WTC11 (cell line): ENCODE measurements at regions not wholly inside any gene's neighbourhood (a gene's known extent, or its start where the extent isn't known, plus 50 kb on each side); places are given as distances from the start of the nearest gene placed in this dataset.
"Not testable (repeated sequence)": the region's sequence is repeated elsewhere in the genome, so short reads cannot be mapped to it uniquely, and the experiment has no call there.

Source experiments
- ATAC-seq: fragments of 200-7000 bp; cut with Tn5 transposase; 2 replicates; pipeline ENCODE4 v1.10.0; 2021; ENCODE audit warnings: mild to moderate bottlenecking, moderate library complexity
- CTCF ChIA-PET: fragments of 300-600 bp; sonication (Branson Sonifier 250); formaldehyde crosslinking; loops from one replicate; lab custom pipeline; 2021; ENCODE audit warnings: antibody characterized with exemption; lab: Charles Lee
- POLR2A ChIA-PET: fragments of 350-600 bp; sonication (Branson Sonifier 250); formaldehyde crosslinking; loops from one replicate; lab custom pipeline; 2021; ENCODE audit warnings: antibody characterized with exemption; lab: Charles Lee
- DNase-seq: peaks from one replicate; pipeline ENCODE4 v3.0.0; 2021; ENCODE audit warnings: low spot score
- H3K27ac Mint-ChIP-seq: 2 replicates; pipeline ENCODE4 v1.8.0; 2021; ENCODE audit warnings: mixed read lengths
- H3K27me3 Mint-ChIP-seq: 2 replicates; pipeline ENCODE4 v1.8.0; 2021; ENCODE audit warnings: low read depth, mild to moderate bottlenecking, moderate library complexity, mixed read lengths
- H3K36me3 Mint-ChIP-seq: 2 replicates; pipeline ENCODE4 v1.8.0; 2021; ENCODE audit warnings: mixed read lengths
- H3K4me1 Mint-ChIP-seq: 2 replicates; pipeline ENCODE4 v1.8.0; 2022; ENCODE audit warnings: mixed read lengths
- H3K4me3 Mint-ChIP-seq: 2 replicates; pipeline ENCODE4 v1.8.0; 2021; ENCODE audit warnings: mild to moderate bottlenecking, moderate library complexity, mixed read lengths
- H3K9me3 Mint-ChIP-seq: 2 replicates; pipeline ENCODE4 v1.8.0; 2021; ENCODE audit warnings: mixed read lengths
- ATF1 ChIP-seq: sonication (generic); formaldehyde crosslinking; IDR thresholded peaks from 2 replicates; pipeline ENCODE4 v1.8.1; 2023; ENCODE audit warnings: mild to moderate bottlenecking, moderate library complexity, missing genetic modification reagents
- CBFB ChIP-seq: sonication (generic); formaldehyde crosslinking; IDR thresholded peaks from 2 replicates; pipeline ENCODE4 v1.8.1; 2022; ENCODE audit warnings: mild to moderate bottlenecking, low read depth, missing genetic modification reagents
- EMX1 ChIP-seq: fragments of 250-450 bp; sonication (Bioruptor Pico); IDR thresholded peaks from 2 replicates; pipeline ENCODE4 v1.8.0; 2021; ENCODE audit warnings: mild to moderate bottlenecking
- GTF2I ChIP-seq: fragments of 250-450 bp; sonication (Bioruptor Pico); conservative IDR thresholded peaks from 2 replicates; pipeline ENCODE4 v1.4.0; 2021; ENCODE audit warnings: mild to moderate bottlenecking
- KAT7 ChIP-seq: sonication (generic); formaldehyde crosslinking; IDR thresholded peaks from 2 replicates; pipeline ENCODE4 v1.8.1; 2023; ENCODE audit warnings: missing genetic modification reagents, mild to moderate bottlenecking, borderline replicate concordance
- MYBL2 ChIP-seq: sonication (generic); formaldehyde crosslinking; IDR thresholded peaks from 2 replicates; pipeline ENCODE4 v1.8.1; 2023; ENCODE audit warnings: mild to moderate bottlenecking, moderate library complexity, missing genetic modification reagents
- NFE2L1 ChIP-seq: sonication (generic); formaldehyde crosslinking; IDR thresholded peaks from 2 replicates; pipeline ENCODE4 v1.8.1; 2023; ENCODE audit warnings: missing genetic modification reagents
- NR3C1 ChIP-seq: sonication (generic); formaldehyde crosslinking; conservative IDR thresholded peaks from 2 replicates; pipeline ENCODE4 v1.8.1; 2023; ENCODE audit warnings: low read depth, mild to moderate bottlenecking, missing genetic modification reagents
- SMAD3 ChIP-seq: sonication (generic); formaldehyde crosslinking; IDR thresholded peaks from 2 replicates; pipeline ENCODE4 v1.8.0; 2022; ENCODE audit warnings: missing genetic modification reagents, mild to moderate bottlenecking, borderline replicate concordance
- TCF7 ChIP-seq: sonication (generic); formaldehyde crosslinking; IDR thresholded peaks from 2 replicates; pipeline ENCODE4 v1.8.0; 2022; ENCODE audit warnings: mild to moderate bottlenecking, low read depth, missing genetic modification reagents, moderate library complexity
- ZNF423 ChIP-seq: fragments of 250-450 bp; sonication (Bioruptor Pico); IDR thresholded peaks from 2 replicates; pipeline ENCODE4 v2.1.2; 2022; ENCODE audit warnings: mild to moderate bottlenecking, moderate library complexity
- TF ChIP-seq, protein P1 (sequence below): sonication (generic); formaldehyde crosslinking; IDR thresholded peaks from 2 replicates; pipeline ENCODE4 v1.8.0; 2023; ENCODE audit warnings: mild to moderate bottlenecking, missing genetic modification reagents
- TF ChIP-seq, protein P2 (sequence below): sonication (generic); formaldehyde crosslinking; IDR thresholded peaks from 2 replicates; pipeline ENCODE4 v1.8.1; 2023; ENCODE audit warnings: mild to moderate bottlenecking, moderate library complexity, missing genetic modification reagents
- TF ChIP-seq, protein P3 (sequence below): fragments of 250-450 bp; sonication (Bioruptor Pico); IDR thresholded peaks from 2 replicates; pipeline ENCODE4 v1.9.0; 2021; ENCODE audit warnings: moderate library complexity, mild to moderate bottlenecking, inconsistent platforms, borderline replicate concordance
- TF ChIP-seq, protein P4 (sequence below): sonication (generic); formaldehyde crosslinking; conservative IDR thresholded peaks from 2 replicates; pipeline ENCODE4 v1.8.1; 2022; ENCODE audit warnings: mild to moderate bottlenecking, missing genetic modification reagents
- TF ChIP-seq, protein P5 (sequence below): sonication (generic); formaldehyde crosslinking; IDR thresholded peaks from 2 replicates; pipeline ENCODE4 v1.8.0; 2022; ENCODE audit warnings: mild to moderate bottlenecking, missing genetic modification reagents
- TF ChIP-seq, protein P6 (sequence below): sonication (generic); formaldehyde crosslinking; IDR thresholded peaks from 2 replicates; pipeline ENCODE4 v1.8.1; 2022; ENCODE audit warnings: missing genetic modification reagents, borderline replicate concordance
- TF ChIP-seq, protein P7 (sequence below): fragments of 250-450 bp; sonication (Bioruptor Pico); IDR thresholded peaks from 2 replicates; pipeline ENCODE4 v2.1.2; 2022; ENCODE audit warnings: mild to moderate bottlenecking, moderate library complexity

DNA sequence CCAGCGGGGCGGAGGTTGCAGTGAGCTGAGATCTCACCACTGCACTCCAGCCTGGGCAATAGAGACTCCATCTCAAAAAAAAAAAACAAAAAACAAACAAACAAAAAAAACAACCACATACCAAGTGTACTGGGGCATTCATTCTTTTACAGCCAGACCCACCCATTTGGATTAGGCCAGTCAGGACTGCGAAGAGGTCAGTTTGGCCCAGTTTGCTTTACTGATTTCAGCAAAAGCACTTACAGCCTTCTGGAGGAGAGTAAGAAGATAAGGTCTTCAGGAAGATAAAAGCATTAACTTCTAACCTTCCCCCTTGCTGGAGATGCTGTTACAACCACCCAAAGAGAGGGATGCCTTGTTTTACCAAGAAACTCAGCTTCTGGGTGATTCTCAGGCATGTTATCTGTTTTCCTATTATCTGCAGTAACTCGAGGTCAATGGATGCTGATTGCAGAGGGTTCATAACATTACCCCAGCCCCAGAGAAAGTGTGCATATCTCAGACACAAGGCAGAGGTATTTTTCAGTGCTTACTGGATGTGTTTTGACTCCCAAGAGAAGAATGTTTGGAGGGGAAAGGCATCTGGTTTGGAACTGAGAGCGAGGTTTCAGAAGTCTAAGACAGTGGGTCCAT is 118.9 kb downstream of the RIN2 start:
- POLR2A ChIA-PET: no interaction called here
- no peak overlapping the region for H3K27ac Mint-ChIP-seq
- TF ChIP-seq GTF2I (CRISPR knock-in tag): no peak
- TF ChIP-seq, protein P1, sequence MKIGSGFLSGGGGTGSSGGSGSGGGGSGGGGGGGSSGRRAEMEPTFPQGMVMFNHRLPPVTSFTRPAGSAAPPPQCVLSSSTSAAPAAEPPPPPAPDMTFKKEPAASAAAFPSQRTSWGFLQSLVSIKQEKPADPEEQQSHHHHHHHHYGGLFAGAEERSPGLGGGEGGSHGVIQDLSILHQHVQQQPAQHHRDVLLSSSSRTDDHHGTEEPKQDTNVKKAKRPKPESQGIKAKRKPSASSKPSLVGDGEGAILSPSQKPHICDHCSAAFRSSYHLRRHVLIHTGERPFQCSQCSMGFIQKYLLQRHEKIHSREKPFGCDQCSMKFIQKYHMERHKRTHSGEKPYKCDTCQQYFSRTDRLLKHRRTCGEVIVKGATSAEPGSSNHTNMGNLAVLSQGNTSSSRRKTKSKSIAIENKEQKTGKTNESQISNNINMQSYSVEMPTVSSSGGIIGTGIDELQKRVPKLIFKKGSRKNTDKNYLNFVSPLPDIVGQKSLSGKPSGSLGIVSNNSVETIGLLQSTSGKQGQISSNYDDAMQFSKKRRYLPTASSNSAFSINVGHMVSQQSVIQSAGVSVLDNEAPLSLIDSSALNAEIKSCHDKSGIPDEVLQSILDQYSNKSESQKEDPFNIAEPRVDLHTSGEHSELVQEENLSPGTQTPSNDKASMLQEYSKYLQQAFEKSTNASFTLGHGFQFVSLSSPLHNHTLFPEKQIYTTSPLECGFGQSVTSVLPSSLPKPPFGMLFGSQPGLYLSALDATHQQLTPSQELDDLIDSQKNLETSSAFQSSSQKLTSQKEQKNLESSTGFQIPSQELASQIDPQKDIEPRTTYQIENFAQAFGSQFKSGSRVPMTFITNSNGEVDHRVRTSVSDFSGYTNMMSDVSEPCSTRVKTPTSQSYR (CRISPR knock-in tag): no peak
- TF ChIP-seq MYBL2 (CRISPR knock-in tag): no peak
- TF ChIP-seq ATF1: no peak
- TF ChIP-seq, protein P2, sequence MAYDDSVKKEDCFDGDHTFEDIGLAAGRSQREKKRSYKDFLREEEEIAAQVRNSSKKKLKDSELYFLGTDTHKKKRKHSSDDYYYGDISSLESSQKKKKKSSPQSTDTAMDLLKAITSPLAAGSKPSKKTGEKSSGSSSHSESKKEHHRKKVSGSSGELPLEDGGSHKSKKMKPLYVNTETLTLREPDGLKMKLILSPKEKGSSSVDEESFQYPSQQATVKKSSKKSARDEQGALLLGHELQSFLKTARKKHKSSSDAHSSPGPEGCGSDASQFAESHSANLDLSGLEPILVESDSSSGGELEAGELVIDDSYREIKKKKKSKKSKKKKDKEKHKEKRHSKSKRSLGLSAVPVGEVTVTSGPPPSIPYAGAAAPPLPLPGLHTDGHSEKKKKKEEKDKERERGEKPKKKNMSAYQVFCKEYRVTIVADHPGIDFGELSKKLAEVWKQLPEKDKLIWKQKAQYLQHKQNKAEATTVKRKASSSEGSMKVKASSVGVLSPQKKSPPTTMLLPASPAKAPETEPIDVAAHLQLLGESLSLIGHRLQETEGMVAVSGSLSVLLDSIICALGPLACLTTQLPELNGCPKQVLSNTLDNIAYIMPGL: no peak
- TF ChIP-seq KAT7 (CRISPR knock-in tag): no peak
- TF ChIP-seq NFE2L1 (CRISPR knock-in tag): no peak
- TF ChIP-seq TCF7: no peak
- no peak for TF ChIP-seq SMAD3 (CRISPR knock-in tag)
- TF ChIP-seq, protein P3, sequence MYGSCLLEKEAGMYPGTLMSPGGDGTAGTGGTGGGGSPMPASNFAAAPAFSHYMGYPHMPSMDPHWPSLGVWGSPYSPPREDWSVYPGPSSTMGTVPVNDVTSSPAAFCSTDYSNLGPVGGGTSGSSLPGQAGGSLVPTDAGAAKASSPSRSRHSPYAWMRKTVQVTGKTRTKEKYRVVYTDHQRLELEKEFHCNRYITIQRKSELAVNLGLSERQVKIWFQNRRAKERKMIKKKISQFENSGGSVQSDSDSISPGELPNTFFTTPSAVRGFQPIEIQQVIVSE (CRISPR knock-in tag): no peak
- TF ChIP-seq, protein P4, sequence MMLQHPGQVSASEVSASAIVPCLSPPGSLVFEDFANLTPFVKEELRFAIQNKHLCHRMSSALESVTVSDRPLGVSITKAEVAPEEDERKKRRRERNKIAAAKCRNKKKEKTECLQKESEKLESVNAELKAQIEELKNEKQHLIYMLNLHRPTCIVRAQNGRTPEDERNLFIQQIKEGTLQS (CRISPR knock-in tag): no peak
- no peak for TF ChIP-seq NR3C1
- TF ChIP-seq, protein P5, sequence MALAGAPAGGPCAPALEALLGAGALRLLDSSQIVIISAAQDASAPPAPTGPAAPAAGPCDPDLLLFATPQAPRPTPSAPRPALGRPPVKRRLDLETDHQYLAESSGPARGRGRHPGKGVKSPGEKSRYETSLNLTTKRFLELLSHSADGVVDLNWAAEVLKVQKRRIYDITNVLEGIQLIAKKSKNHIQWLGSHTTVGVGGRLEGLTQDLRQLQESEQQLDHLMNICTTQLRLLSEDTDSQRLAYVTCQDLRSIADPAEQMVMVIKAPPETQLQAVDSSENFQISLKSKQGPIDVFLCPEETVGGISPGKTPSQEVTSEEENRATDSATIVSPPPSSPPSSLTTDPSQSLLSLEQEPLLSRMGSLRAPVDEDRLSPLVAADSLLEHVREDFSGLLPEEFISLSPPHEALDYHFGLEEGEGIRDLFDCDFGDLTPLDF (CRISPR knock-in tag): no peak
- TF ChIP-seq, all 79 proteins: peak for 0
- Mint-ChIP-seq H3K27me3 (no peaks in the 10 kb centered on the region; the same call in 1 of the 2 replicates), H3K36me3 (0 out of 2 replicates have a peak, but pooled peaks cover 9% of the 10 kb centered on the region), H3K4me1 (peaks cover 2% of the 10 kb centered on the region; the same call in 1 of the 2 replicates), H3K9me3 (peaks cover 11% of the 10 kb centered on the region), H3K4me3 (no peak overlapping the region)
- CTCF ChIA-PET: no interaction called here
- DNase-seq: no peak
- no peak for ATAC-seq

DNA sequence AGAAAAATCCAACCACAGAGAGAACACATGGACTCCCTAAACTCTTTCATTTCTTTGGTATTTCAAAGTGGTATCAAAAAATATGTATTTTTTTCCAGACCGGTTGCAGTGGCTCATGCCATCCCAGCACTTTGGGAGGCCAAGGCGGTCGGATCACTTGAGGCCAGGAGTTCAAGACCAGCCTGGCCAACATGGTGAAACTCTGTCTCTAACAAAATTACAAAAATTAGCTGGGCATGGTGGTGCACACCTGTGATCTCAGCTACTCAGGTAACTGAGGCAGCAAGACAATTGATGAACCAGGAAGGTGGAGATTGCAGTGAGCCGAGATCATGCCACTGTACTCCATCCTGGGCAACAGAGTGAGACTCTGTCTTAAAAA is 121.8 kb downstream of the RIN2 start:
- ATAC-seq, H3K27ac Mint-ChIP-seq, H3K36me3 Mint-ChIP-seq, H3K4me1 Mint-ChIP-seq, H3K27me3 Mint-ChIP-seq, DNase-seq, POLR2A ChIA-PET, H3K9me3 Mint-ChIP-seq, CTCF ChIA-PET, H3K4me3 Mint-ChIP-seq: not testable (repeated sequence)

DNA sequence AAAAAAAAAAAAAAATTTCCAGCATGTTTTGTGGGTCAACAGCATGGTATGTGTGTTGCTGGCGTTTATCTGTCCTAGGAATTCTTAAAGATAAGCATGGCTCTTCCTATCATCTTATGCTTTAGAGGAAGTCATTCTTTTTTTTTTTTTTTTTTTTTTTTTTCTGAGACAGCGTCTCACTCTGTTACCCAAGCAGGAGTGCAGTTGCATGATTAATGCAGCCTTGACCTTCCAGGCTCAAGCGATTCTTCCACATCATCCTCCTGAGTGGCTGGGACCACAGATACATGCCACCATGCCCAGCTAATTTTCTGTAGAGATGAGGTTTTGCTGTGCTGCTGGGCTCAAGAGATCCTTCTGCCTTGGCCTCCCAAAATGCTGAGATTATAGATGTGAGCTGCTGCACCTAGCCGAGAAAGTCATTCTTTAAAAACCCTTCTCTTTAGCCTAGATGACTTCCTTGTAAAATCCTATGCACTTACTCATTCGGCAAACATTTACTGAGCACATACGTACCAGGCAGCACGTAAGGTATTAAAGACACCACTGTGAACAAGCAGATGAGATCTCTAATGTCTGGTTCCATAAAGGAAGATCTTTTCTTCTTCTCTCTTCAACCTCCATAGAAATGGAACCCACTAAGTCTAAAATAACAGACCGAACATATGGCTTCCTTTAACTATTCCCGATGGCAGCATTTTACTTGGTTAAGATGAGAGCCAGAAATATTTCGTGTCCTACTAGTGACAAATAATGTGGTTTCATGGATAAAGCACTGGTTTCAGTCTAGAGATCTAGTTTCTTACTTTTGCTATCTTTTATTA is 122.4 kb downstream of the RIN2 start:
- CTCF ChIA-PET: no interaction called here
- no peak for ATAC-seq
- no peak overlapping the region for H3K4me3 Mint-ChIP-seq
- DNase-seq: no peak
- peaks cover 2% of the 10 kb centered on the region; the same call in 1 of the 2 replicates for H3K4me1 Mint-ChIP-seq
- TF ChIP-seq ZNF423 (CRISPR knock-in tag) (no peak), EMX1 (no peak), CBFB (CRISPR knock-in tag) (no peak)
- TF ChIP-seq, protein P6, sequence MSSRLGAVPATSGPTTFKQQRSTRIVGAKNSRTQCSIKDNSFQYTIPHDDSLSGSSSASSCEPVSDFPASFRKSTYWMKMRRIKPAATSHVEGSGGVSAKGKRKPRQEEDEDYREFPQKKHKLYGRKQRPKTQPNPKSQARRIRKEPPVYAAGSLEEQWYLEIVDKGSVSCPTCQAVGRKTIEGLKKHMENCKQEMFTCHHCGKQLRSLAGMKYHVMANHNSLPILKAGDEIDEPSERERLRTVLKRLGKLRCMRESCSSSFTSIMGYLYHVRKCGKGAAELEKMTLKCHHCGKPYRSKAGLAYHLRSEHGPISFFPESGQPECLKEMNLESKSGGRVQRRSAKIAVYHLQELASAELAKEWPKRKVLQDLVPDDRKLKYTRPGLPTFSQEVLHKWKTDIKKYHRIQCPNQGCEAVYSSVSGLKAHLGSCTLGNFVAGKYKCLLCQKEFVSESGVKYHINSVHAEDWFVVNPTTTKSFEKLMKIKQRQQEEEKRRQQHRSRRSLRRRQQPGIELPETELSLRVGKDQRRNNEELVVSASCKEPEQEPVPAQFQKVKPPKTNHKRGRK (CRISPR knock-in tag): no peak
- TF ChIP-seq, protein P7, sequence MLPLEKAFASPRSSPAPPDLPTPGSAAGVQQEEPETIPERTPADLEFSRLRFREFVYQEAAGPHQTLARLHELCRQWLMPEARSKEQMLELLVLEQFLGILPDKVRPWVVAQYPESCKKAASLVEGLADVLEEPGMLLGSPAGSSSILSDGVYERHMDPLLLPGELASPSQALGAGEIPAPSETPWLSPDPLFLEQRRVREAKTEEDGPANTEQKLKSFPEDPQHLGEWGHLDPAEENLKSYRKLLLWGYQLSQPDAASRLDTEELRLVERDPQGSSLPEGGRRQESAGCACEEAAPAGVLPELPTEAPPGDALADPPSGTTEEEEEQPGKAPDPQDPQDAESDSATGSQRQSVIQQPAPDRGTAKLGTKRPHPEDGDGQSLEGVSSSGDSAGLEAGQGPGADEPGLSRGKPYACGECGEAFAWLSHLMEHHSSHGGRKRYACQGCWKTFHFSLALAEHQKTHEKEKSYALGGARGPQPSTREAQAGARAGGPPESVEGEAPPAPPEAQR: no peak
- POLR2A ChIA-PET: no interaction called here
- H3K27ac Mint-ChIP-seq: no peak overlapping the region
- no peaks in the 10 kb centered on the region for H3K36me3 Mint-ChIP-seq
- H3K9me3 Mint-ChIP-seq: no peaks in the 10 kb centered on the region
- H3K27me3 Mint-ChIP-seq: no peaks in the 10 kb centered on the region; the same call in 1 of the 2 replicates
